Epidermal melanocyte (primary cell): ENCODE measurements at regions not wholly inside any gene's neighbourhood (a gene's known extent, or its start where the extent isn't known, plus 50 kb on each side); places are given as distances from the start of the nearest gene placed in this dataset.
A peak's percentile ranks its signal among the peaks of the same experiment; 100 is the strongest.

Source experiments
- DNase-seq: peaks from one replicate; pipeline ENCODE4 v3.0.0; 2011; ENCODE audit warnings: low spot score; ENCODE audit not compliant: insufficient read length

- DNase-seq = no peak
These were observed 100.7 kb upstream of the PRICKLE1 start for GRCh38 chr12:42690264-42690663.

- DNase-seq = no peak
These were observed 100.2 kb upstream of the PRICKLE1 start for GRCh38 chr12:42689699-42690098.

DNA sequence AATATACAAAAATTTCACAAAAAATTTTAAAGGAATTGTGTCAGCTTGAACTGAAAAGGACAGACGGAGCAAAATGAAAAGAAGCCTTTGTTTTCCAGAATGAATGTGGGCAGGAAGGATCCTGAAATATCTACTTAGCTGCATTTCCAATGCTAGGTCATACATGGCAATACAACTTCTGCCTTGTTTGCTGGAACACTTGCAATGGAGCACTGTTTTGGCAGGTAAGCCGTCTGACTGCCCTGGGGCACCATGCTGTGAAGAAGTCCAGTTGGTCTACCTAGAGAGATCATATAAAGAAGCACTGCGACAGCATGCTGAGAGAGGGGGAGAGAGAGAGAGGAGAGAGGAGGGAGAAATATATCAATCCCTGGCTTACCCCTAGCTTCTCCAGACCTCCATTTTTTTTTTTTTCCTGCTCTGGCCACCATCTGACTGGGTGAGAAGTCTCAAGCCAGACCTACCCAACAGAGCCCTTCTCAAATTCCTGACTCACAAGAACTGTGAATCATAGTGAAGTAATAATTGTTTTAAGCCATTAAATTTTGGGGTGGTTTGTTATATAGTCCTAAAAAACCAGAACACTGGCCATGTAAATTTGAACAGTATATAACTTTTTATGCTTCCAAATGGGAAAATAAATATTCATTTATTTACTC, 97.1 kb upstream of the PRICKLE1 start:
- no peak for DNase-seq

DNA sequence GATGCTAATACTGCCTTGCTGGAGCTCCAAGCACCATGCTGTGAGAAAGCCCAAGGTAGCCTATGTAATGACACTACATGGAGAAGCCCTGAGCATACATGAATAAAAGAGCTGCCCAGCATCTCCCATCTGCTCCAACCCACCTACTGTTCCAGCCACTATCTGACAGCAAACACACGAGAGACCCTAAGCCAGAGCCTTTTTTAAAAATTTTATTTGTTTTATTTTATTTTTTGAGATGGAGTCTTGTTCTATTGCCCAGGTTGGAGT, 95.2 kb upstream of the PRICKLE1 start:
- no peak for DNase-seq

DNA sequence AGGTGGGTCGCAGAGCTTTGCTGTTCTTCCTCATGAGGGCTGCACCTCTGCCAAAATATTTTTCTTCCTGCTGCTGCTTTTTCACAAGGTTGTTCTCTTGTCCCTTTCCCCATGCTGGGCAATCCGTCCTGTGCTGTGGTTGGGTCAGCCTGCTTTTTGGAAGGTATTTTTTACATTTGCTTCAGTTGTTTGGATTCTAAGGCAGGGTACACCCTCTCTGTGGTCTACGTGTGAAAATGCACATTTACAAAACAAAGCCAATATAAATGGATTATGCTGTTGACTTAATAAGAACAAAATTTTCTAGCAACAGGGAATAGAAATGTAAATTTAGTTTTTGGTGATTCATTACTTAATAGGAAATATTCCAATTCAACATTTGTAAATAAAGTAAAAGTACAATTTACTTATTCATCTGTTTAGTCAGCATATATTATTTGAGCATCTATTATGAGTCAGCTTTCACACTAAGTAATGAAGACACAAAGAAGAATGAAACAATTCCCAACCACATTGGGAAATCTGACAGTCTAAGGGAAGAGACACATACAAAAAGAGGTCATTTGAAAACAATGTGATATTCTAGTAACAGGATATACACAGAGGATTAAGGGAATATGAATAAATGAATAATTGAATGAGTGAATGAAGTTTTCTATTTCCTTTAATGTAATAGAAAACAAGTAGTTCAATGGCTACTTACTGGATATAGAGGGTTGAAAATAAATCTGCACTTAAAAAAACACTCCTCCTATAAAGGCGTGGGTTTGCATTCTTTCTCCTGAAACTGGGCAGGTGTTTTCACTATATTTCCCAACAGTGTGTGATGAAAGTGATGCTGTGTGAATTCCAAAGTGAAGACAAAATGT, 94.6 kb upstream of the PRICKLE1 start:
- DNase-seq = no peak

- no peak for DNase-seq
These were observed 93.7 kb upstream of the PRICKLE1 start for GRCh38 chr12:42683266-42683665.

- DNase-seq = no peak
These were observed 89.9 kb upstream of the PRICKLE1 start for GRCh38 chr12:42679466-42679865.

DNA sequence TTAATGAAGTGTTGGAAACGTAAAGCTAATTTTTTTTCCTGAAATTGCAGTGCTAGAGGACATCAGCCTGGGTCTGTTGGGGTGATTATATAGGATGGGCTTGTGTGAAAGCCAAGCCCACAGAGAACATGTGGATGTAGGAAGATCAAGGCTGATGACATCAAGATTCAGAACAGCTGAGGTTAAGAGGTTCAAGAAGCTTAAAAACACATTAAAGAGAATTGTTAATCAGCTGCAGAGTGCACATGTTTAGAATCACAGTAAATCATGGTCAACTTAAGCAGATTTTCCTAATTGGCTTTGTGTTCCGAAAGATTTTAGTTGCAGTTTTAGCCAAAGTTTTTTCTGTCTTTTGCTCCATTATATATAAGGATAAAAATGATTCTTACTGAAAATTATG, 87.9 kb upstream of the PRICKLE1 start:
- no peak for DNase-seq

DNA sequence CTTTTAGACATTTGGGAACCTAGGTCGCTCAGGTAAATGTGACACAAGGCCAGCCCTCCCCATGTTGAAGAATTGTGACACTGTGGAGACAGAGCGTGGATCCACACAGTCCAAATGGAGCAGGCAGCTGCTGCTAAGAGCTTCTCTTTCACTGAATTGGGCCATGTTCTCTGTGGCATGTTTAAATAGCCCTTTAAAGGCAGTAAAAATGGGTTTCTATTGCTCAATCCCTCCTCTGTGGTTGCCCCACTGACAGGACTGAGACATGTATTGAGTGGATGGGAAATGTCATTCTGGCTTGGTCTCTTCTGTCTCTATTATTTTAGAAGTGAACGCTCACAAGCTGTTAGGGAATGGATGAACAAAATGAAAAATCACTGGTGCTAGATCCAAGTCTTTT, 84.0 kb upstream of the PRICKLE1 start:
- no peak for DNase-seq

GRCh38 chr12:42670719-42671118, 81.2 kb upstream of the PRICKLE1 start:
- no peak for DNase-seq

- no peak for DNase-seq
These were observed 80.0 kb upstream of the PRICKLE1 start for GRCh38 chr12:42669553-42669952.

DNA sequence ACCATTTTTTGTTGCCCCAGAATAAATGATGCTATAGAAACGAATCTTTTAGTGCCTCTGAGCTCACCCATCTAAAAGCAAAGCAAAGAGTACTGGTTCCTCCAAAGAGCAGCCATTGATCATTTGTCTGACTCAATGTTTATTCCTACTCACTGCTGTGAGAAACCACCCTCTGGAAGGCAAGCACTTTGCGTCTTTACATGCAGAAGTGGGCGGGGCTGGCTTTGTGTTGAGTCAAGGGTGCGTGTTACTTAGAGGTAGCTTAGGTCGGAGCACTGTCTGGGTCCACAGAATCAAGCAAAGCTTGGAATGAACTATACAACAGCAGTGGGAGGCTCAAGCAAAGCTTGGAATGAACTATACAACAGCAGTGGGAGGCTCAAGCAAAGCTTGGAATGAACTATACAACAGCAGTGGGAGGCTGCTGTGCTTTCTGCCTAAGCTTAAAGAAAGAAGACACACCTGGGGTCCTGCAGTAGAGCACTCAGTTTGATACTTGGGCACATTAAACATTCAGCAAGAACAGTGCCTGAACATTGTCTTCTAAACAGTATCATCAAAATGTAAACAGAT, 77.2 kb upstream of the PRICKLE1 start:
- no peak for DNase-seq

GRCh38 chr12:42663621-42664020, 74.1 kb upstream of the PRICKLE1 start:
- peak; percentile 60 for DNase-seq

- DNase-seq = peak; percentile 52
These were observed 71.7 kb upstream of the PRICKLE1 start for GRCh38 chr12:42660968-42661937.

- no peak for DNase-seq
These were observed 70.6 kb upstream of the PRICKLE1 start for GRCh38 chr12:42660117-42660516.

- DNase-seq = no peak
These were observed 62.5 kb upstream of the PRICKLE1 start for GRCh38 chr12:42652048-42652447.

DNA sequence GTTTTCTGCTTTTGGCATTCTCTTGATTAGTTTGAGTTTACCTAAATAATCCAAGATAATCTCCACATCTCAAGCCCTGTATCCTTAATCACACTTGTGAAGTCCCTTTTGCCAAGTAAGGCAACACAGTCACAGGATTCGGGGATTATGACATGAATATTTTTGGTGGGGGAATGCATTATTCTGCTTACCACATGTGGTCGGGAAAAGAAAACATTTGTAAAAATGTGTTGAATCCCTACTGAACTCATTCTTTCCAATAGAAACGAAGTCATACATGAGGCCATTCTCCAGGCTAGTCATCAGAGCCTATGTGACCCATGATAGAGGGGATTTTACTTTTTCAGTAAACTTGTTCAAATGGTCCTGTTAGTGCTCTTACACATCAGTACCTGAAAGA, 58.5 kb upstream of the PRICKLE1 start:
- no peak for DNase-seq

DNA sequence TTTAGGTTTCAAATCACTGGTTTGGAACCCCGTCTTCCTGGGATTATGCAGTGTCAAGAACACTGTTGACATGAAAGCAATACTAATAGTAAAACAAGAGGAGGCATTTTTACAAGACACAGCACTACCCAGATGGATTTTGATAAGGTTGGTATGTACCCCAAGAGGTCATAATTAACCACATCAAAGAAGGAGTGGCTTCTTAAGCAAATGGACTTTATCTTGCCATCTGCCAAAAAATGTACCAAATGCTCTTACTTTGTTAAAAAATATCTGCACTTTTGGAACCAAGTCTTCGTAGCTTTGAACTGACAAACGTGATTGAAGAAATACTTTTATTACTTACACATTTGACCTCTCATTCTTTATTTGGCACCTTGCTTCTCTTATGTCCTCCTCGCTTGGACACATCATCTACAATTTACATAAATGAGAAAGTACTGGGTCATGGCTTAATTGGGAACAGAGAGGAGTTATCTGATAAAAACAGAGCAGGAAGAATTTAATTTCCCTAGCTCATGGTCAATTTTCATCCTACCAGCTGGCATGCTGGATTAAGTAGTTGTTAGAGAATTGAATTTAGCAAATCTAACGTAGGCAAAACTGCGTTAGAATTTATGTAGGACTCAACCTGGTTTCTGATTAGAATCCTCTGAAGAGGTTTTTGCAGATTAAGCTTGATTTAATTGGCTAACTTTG, 54.5 kb upstream of the PRICKLE1 start:
- no peak for DNase-seq

DNA sequence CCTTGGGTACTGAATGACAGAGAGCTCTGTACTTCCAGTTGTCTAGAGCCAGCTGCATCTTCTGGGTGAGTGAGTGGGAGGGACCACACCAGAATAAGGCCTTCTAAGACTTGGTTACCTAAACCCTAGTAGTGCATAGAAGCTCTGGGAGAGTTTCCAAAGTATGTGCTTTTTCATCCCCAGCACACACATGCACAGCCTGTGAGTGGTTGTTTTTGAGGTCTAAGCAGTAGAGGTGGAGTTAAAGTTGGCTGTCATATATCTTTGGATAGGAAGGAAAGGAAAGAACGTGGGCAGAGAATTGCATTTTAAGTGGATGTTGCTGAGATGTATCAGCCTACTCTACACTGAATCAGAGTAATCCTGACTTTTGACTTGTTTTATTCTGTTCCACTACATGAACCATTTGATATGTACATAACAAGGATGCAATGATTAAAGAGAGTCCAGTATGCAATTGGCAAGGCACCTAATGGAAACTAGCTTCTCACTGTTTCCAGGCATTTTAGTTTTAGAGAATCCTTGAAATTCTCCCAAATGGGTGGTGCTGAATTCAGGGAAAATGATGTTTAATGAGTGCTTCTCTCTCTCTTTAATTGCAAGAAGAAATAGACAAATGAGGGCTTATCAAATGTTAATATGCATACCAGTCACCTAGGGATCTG, 51.8 kb upstream of the PRICKLE1 start:
- no peak for DNase-seq

DNA sequence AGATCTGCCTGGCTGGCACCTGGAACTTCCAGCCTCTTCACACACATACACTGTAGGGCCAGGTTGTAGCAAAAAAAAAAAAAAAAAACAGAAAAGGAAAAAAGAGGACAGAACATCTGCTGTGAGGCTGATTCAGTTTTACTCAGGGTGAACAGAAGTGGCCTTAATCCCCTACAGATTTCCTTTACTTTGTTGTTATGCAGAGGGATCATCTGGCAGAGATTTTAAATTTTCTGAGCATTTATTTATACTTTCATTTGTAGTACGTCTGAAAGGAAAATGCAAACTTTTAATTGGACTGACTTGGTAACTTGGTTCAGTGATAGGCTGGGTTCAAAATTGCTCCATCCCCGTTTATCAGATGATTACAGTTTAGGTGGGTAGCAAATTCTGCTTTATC, 50.8 kb upstream of the PRICKLE1 start:
- DNase-seq = no peak

GRCh38 chr12:42639556-42639955, 50.0 kb upstream of the PRICKLE1 start:
- no peak for DNase-seq
